Lower lobe of right lung (tissue), 2 donors: ENCODE measurements at regions not wholly inside any gene's neighbourhood (a gene's known extent, or its start where the extent isn't known, plus 50 kb on each side); places are given as distances from the start of the nearest gene placed in this dataset.

Source experiments
- ATAC-seq, 2 donors: fragments of 200-7000 bp; cut with Tn5 transposase; one replicate each; pipeline ENCODE4 v1.9.1; 2020 to 2022; ENCODE audit warnings: mild to moderate bottlenecking in 2 of 2, moderate library complexity in 2 of 2
- DNase-seq: peaks from one replicate; pipeline ENCODE4 v3.0.0-alpha.2; 2020
- H3K27ac ChIP-seq: fragments of 200-600 bp; one replicate; pipeline ENCODE4 v1.8.0; 2022
- H3K27me3 ChIP-seq: fragments of 200-600 bp; one replicate; pipeline ENCODE4 v1.8.0; 2022; ENCODE audit warnings: low read depth
- H3K36me3 ChIP-seq: fragments of 200-600 bp; one replicate; pipeline ENCODE4 v1.8.0; 2022; ENCODE audit warnings: mild to moderate bottlenecking
- H3K4me1 ChIP-seq: fragments of 200-600 bp; one replicate; pipeline ENCODE4 v1.8.0; 2022
- H3K4me3 ChIP-seq: fragments of 200-600 bp; one replicate; pipeline ENCODE4 v1.8.0; 2022; ENCODE audit warnings: mild to moderate bottlenecking
- H3K9me3 ChIP-seq: fragments of 200-600 bp; one replicate; pipeline ENCODE4 v1.8.0; 2022
- CTCF ChIP-seq: fragments of 200-600 bp; IDR thresholded peaks from one replicate; pipeline ENCODE4 v1.8.0; 2022; ENCODE audit warnings: antibody characterized with exemption, mild to moderate bottlenecking
- intact Hi-C: fragments of 100-400 bp; cut with DNase I; formaldehyde crosslinking; loops from one replicate; pipeline ENCODE4 v1.11.0; 2022
- donor health status: DM: no; HTN: yes; CAD: no; lungs with severe emphysema.

GRCh38 chr9:118891213-118891612 is 478.0 kb downstream of the BRINP1 start:
- no peak for TF ChIP-seq CTCF
- Histone ChIP-seq H3K27me3 (no peaks in the 10 kb centered on the region), H3K36me3 (no peaks in the 10 kb centered on the region), H3K4me1 (no peaks in the 10 kb centered on the region), H3K4me3 (no peak overlapping the region), H3K9me3 (no peaks in the 10 kb centered on the region), H3K27ac (no peak overlapping the region)
- intact Hi-C loops, result no loop called here
- DNase-seq, result no peak
- ATAC-seq, result no peak

GRCh38 chr9:118896324-118897000 is 472.8 kb downstream of the BRINP1 start:
- H3K36me3 ChIP-seq, result no peaks in the 10 kb centered on the region
- no peaks in the 10 kb centered on the region for H3K4me1 ChIP-seq
- DNase-seq, result no peak
- no peak for TF ChIP-seq CTCF
- ATAC-seq, result no peak
- H3K4me3 ChIP-seq, result no peak overlapping the region
- H3K9me3 ChIP-seq, result no peaks in the 10 kb centered on the region
- H3K27me3 ChIP-seq, result no peaks in the 10 kb centered on the region
- no peak overlapping the region for H3K27ac ChIP-seq
- intact Hi-C loops, result no loop called here

- no peak for DNase-seq
- intact Hi-C loops, result no loop called here
- ATAC-seq, result no peak
- H3K4me3 ChIP-seq, result no peak overlapping the region
- no peaks in the 10 kb centered on the region for H3K4me1 ChIP-seq
- no peaks in the 10 kb centered on the region for H3K9me3 ChIP-seq
- no peak for TF ChIP-seq CTCF
- H3K36me3 ChIP-seq, result no peaks in the 10 kb centered on the region
- H3K27ac ChIP-seq, result no peak overlapping the region
- H3K27me3 ChIP-seq, result no peaks in the 10 kb centered on the region
Measured at GRCh38 chr9:118918180-118918579, 451.1 kb downstream of the BRINP1 start.

GRCh38 chr9:118928722-118929121 is 440.5 kb downstream of the BRINP1 start:
- DNase-seq, result no peak
- Histone ChIP-seq H3K4me1 (no peaks in the 10 kb centered on the region), H3K27ac (no peak overlapping the region), H3K27me3 (no peaks in the 10 kb centered on the region), H3K4me3 (no peak overlapping the region), H3K9me3 (no peaks in the 10 kb centered on the region), H3K36me3 (no peaks in the 10 kb centered on the region)
- intact Hi-C loops, result no loop called here
- no peak for ATAC-seq
- no peak for TF ChIP-seq CTCF

GRCh38 chr9:118929287-118929686 is 439.9 kb downstream of the BRINP1 start:
- Histone ChIP-seq H3K27me3 (no peaks in the 10 kb centered on the region), H3K9me3 (no peaks in the 10 kb centered on the region), H3K27ac (no peak overlapping the region), H3K36me3 (no peaks in the 10 kb centered on the region), H3K4me3 (no peak overlapping the region), H3K4me1 (no peaks in the 10 kb centered on the region)
- DNase-seq (no peak), ATAC-seq (no peak)
- intact Hi-C loops, result no loop called here
- TF ChIP-seq CTCF, result no peak
